HCT116 (cell line): ENCODE measurements at regions not wholly inside any gene's neighbourhood (a gene's known extent, or its start where the extent isn't known, plus 50 kb on each side); places are given as distances from the start of the nearest gene placed in this dataset.

ENCODE experiments used
- ATAC-seq: fragments of 200-7000 bp; cut with Tn5 transposase; 2 replicates; pipeline ENCODE4 v1.9.1; 2020; ENCODE audit warnings: mild to moderate bottlenecking, moderate library complexity
- BruUV-seq: library from RNA; stranded (reverse); fragments of 400-500 nt; replicated peaks from 2 replicates; lab custom pipeline; 2021; lab: Mats Ljungman, UMichigan
- CTCF ChIA-PET: fragments of 300-600 bp; sonication (Branson Sonifier 250); formaldehyde crosslinking; loops from one replicate; lab custom pipeline; 2021; ENCODE audit warnings: antibody characterized with exemption; lab: Charles Lee
- POLR2A ChIA-PET: fragments of 300-600, 350-600 bp; sonication (Branson Sonifier 250); formaldehyde crosslinking; loops from one replicate; lab custom pipeline; 2021; ENCODE audit warnings: antibody characterized with exemption; lab: Charles Lee
- RAD21 ChIA-PET, 2 experiments: fragments of 300-600 bp; sonication (Branson Sonifier 250); formaldehyde crosslinking; loops; one replicate each; lab custom pipeline; 2023; ENCODE audit warnings: low total read pairs in 2 of 2; ENCODE audit not compliant: uncharacterized antibody in 2 of 2, unreplicated experiment in 2 of 2, low non-redundant PET in 1 of 2; lab: Charles Lee
- DNase-seq: peaks from one replicate; pipeline ENCODE4 v3.0.0-alpha.2; 2010; ENCODE audit warnings: low read depth, low spot score
- H2AFZ ChIP-seq: fragments of 200-600 bp; shearing (Covaris generic), sonication (generic); 2 replicates; pipeline ENCODE4 v1.6.1; 2017; ENCODE audit warnings: low read depth, mixed run types, mixed read lengths, antibody characterized with exemption, low read length; ENCODE audit not compliant: poor library complexity, severe bottlenecking
- H3K27ac ChIP-seq: 2 replicates; pipeline ENCODE4 v1.5.1; 2012; ENCODE audit warnings: low read depth, low read length
- H3K27me3 ChIP-seq: fragments of 200-600 bp; sonication (generic); 2 replicates; pipeline ENCODE4 v1.6.1; 2016; ENCODE audit warnings: mixed run types, low read length, mixed read lengths; ENCODE audit not compliant: insufficient read depth
- H3K36me3 ChIP-seq, 2 experiments: fragments of 200-500 bp in 1 of 2; fragments of 200-600 bp in 1 of 2; sonication (Bioruptor generic) in 1 of 2; sonication (generic) in 1 of 2; 2 replicates each; pipeline versions ENCODE4 v1.5.1 to v1.6.1; 2014 to 2016; ENCODE audit warnings: low read length in 2 of 2, inconsistent platforms in 1 of 2, mixed read lengths in 1 of 2, mixed run types in 1 of 2; ENCODE audit not compliant: insufficient read depth in 2 of 2, control insufficient read depth in 1 of 2
- H3K4me1 ChIP-seq, 2 experiments: fragments of 200-600 bp in 1 of 2; sonication (generic) in 1 of 2; 2 replicates each; pipeline versions ENCODE4 v1.5.1 to v1.6.1; 2012 to 2017; ENCODE audit warnings: low read length in 2 of 2, inconsistent platforms in 1 of 2, mild to moderate bottlenecking in 1 of 2, mixed read lengths in 1 of 2, mixed run types in 1 of 2, moderate library complexity in 1 of 2; ENCODE audit not compliant: insufficient read depth in 2 of 2, control insufficient read depth in 1 of 2
- H3K4me2 ChIP-seq: fragments of 200-600 bp; sonication (generic); 2 replicates; pipeline ENCODE4 v1.6.1; 2017; ENCODE audit warnings: mixed run types, low read length, mixed read lengths
- H3K4me3 ChIP-seq, 2 experiments: fragments of 200-600 bp in 1 of 2; sonication (generic) in 1 of 2; replicated peaks in 1 of 2; 2 replicates each; pipeline ENCODE4 v1.5.1; 2011 to 2016; ENCODE audit warnings: low read length in 2 of 2, control low read depth in 1 of 2, low read depth in 1 of 2, mild to moderate bottlenecking in 1 of 2, mixed read lengths in 1 of 2, mixed run types in 1 of 2
- H3K79me2 ChIP-seq: fragments of 200-600 bp; sonication (generic); 2 replicates; pipeline ENCODE4 v1.6.1; 2017; ENCODE audit warnings: mild to moderate bottlenecking, mixed run types, low read length, moderate library complexity, mixed read lengths; ENCODE audit not compliant: insufficient read depth
- H3K9ac ChIP-seq: fragments of 200-600 bp; sonication (generic); 2 replicates; pipeline ENCODE4 v1.6.1; 2016; ENCODE audit warnings: low read length, mixed read lengths
- H3K9me2 ChIP-seq: fragments of 200-600 bp; sonication (generic), shearing (Covaris generic); 2 replicates; pipeline ENCODE4 v1.6.1; 2017; ENCODE audit warnings: mixed run types, mild to moderate bottlenecking, moderate library complexity; ENCODE audit not compliant: insufficient read depth
- H3K9me3 ChIP-seq, 2 experiments: fragments of 200-500 bp in 1 of 2; fragments of 200-600 bp in 1 of 2; sonication (Bioruptor generic) in 1 of 2; sonication (generic) in 1 of 2; 2 replicates each; pipeline ENCODE4 v1.6.1; 2014 to 2017; ENCODE audit warnings: low read length in 2 of 2, mixed read lengths in 2 of 2, inconsistent platforms in 1 of 2, low read depth in 1 of 2, mild to moderate bottlenecking in 1 of 2, mixed run types in 1 of 2, moderate library complexity in 1 of 2; ENCODE audit not compliant: control insufficient read depth in 1 of 2, insufficient read depth in 1 of 2
- H4K20me1 ChIP-seq: fragments of 200-600 bp; sonication (generic), shearing (Covaris generic); 2 replicates; pipeline ENCODE4 v1.6.1; 2017; ENCODE audit warnings: mixed run types, mild to moderate bottlenecking, moderate library complexity; ENCODE audit not compliant: insufficient read depth
- CBX3 ChIP-seq: IDR thresholded peaks from 2 replicates; pipeline ENCODE4 v1.6.1; 2012; ENCODE audit warnings: low read depth
- ELF1 ChIP-seq: IDR thresholded peaks from 2 replicates; pipeline ENCODE4 v1.6.1; 2012; ENCODE audit warnings: low read depth, borderline replicate concordance
- POLR2A ChIP-seq: IDR thresholded peaks from 2 replicates; pipeline ENCODE4 v1.7.0; 2011; ENCODE audit warnings: borderline replicate concordance; ENCODE audit not compliant: insufficient read depth, insufficient read length; ENCODE audit errors: extremely low read depth
- POLR2AphosphoS5 ChIP-seq: IDR thresholded peaks from 2 replicates; pipeline ENCODE4 v1.6.1; 2011; ENCODE audit warnings: mild to moderate bottlenecking, low read depth, low read length, moderate library complexity
- REST ChIP-seq: IDR thresholded peaks from 2 replicates; pipeline ENCODE4 v1.6.1; 2012; ENCODE audit warnings: low read depth
- SIN3A ChIP-seq: IDR thresholded peaks from 2 replicates; pipeline ENCODE4 v1.6.1; 2012; ENCODE audit warnings: low read depth
- SP1 ChIP-seq: IDR thresholded peaks from 2 replicates; pipeline ENCODE4 v1.6.1; 2012; ENCODE audit warnings: low read depth
- SRF ChIP-seq: IDR thresholded peaks from 2 replicates; pipeline ENCODE4 v1.6.1; 2012; ENCODE audit warnings: low read depth
- TCF7L2 ChIP-seq: IDR thresholded peaks from 2 replicates; pipeline ENCODE4 v1.7.0; 2011; ENCODE audit warnings: borderline replicate concordance, inconsistent platforms; ENCODE audit not compliant: insufficient read depth, insufficient read length; ENCODE audit errors: extremely low read depth
- ZBTB33 ChIP-seq: IDR thresholded peaks from 2 replicates; pipeline ENCODE4 v1.6.1; 2011; ENCODE audit warnings: mild to moderate bottlenecking, low read length, moderate library complexity; ENCODE audit not compliant: insufficient replicate concordance; ENCODE audit errors: extremely low read depth
- ZNF274 ChIP-seq: fragments of 200-500 bp; sonication (Bioruptor generic); IDR thresholded peaks from 2 replicates; pipeline ENCODE4 v1.6.1; 2014; ENCODE audit warnings: mild to moderate bottlenecking, low read depth, low read length, inconsistent platforms
- intact Hi-C: fragments of 100-400 bp; cut with micrococcal nuclease; formaldehyde crosslinking; loops from 2 replicates; pipeline ENCODE4 v1.10.0; 2022
- TF ChIP-seq, protein P1 (sequence below): IDR thresholded peaks from 2 replicates; pipeline ENCODE4 v1.6.1; 2012

DNA sequence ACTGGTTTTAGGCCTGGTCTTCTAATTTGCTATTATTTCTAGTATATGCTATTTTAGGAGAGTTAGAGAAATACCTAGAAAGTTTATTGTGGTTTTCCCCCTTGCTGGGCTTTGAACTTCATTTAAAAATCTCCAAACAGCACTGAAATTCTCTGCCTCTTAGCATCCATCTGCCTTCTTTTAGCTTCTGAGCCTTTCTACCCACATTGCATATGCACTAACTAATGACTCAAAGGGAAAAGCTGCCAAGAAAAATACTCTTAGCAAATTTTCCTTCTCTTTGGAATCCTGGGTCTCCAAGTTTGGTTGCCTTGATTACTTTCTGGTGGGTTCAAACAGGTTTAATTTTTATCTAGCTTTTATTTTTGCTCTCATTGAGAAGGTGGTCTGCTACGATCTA, 408.4 kb upstream of the PTBP2 start:
- ATAC-seq (no peak), DNase-seq (no peak)
- RAD21 ChIA-PET = no interaction called here
- POLR2A ChIA-PET = no interaction called here
- Histone ChIP-seq H3K79me2 (no peaks in the 10 kb centered on the region), H3K27me3 (no peaks in the 10 kb centered on the region), H3K9me3 (no peaks in the 10 kb centered on the region), H3K4me2 (no peak overlapping the region)
- no peak for TF ChIP-seq ELF1
- no peak for TF ChIP-seq TCF7L2
- TF ChIP-seq SIN3A = no peak
- TF ChIP-seq SRF = no peak
- no peak for TF ChIP-seq POLR2A
- no peak for TF ChIP-seq ZNF274
- TF ChIP-seq, protein P1, sequence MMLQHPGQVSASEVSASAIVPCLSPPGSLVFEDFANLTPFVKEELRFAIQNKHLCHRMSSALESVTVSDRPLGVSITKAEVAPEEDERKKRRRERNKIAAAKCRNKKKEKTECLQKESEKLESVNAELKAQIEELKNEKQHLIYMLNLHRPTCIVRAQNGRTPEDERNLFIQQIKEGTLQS = no peak
- no peak for TF ChIP-seq ZBTB33
- TF ChIP-seq POLR2AphosphoS5 = no peak
- TF ChIP-seq CBX3 = no peak
- TF ChIP-seq REST = no peak
- no peak for TF ChIP-seq SP1
- TF ChIP-seq, all 23 proteins: peak for 0
- Histone ChIP-seq H3K9me2 (no peaks in the 10 kb centered on the region), H2AFZ (no peak overlapping the region), H3K9ac (no peak overlapping the region), H3K4me1 (no peaks in the 10 kb centered on the region), H3K4me3 (no peak overlapping the region), H3K36me3 (no peaks in the 10 kb centered on the region), H4K20me1 (no peaks in the 10 kb centered on the region), H3K27ac (no peak overlapping the region)
- BruUV-seq = no TSS peak
- CTCF ChIA-PET = no interaction called here
- intact Hi-C loops = no loop called here
